ENCODE measurements at regions not wholly inside any gene's neighbourhood (a gene's known extent, or its start where the extent isn't known, plus 50 kb on each side); places are given as distances from the start of the nearest gene placed in this dataset.

DNA sequence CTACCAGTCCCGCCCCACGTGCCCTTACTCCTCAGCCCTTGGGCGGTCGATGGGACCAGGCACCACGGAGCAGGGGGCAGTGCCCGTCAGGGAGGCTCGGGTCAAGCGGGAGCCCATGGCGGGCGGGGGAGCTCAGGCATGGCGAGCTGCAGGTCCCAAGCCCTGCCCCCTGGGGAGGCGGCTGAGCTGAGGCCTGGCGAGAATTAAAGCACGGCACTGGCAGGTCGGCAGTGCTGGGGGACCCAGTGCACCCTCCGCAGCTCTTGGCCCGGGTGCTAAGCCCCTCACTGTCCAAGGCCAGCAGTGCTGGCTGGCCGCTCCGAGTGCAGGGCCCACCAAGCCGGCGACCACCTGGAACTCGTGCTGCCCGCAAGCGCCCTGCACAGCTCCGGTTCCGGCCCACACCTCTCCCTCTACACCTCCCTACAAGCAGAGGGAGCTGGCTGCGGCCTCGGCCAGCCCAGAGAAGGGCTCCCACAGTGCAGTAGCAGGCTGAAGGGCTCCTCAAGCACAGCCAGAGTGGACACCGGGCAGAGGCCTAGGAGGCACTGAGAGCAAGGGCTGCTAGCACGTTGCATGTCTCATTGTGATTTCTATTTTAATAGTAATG is 166.8 kb upstream of the FMN2 start:
- DNase-seq (ENCODE audit: low read depth in 3 of 3) = no peak

DNA sequence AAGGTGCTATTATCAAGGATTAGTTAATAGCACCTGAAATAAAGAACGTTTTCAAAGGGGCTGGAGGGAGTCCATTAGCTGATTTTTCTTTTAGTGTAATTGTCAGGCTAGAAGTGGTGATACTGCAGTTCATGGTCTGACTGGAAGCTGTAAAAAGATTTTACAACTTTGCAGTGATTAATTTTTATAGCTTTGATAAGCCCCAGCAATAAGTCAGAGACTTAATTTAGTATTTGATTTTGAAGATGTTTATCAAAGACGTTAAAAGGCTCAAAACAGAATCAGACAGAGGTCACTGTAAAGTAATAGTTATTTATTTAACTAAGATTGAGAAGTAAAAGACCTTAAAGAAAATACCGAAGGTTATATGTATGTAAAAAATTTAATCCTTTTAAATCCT is 165.5 kb upstream of the FMN2 start:
- no peak for DNase-seq (ENCODE audit: low read depth in 3 of 3)

DNA sequence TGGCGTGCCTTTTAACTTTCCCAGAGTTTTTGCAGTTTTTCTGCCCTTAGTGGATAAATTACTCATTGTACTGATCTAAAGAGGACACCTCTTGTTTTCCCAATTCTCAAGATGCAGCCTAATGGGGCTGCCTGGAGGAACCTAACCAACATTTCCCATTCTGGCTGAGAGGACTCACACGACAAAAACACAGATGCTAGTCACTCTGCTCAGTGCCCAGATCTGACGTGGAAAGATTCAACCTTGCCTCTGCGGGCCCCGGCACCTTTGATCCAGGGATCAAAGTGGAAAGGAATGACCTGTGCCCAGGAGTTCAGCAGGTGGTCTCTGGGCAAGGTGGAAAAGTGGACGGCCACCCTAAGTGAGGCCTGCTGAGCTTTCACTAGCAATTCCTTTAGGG is 162.4 kb upstream of the FMN2 start:
- DNase-seq (ENCODE audit: low read depth in 3 of 3) = no peak

DNA sequence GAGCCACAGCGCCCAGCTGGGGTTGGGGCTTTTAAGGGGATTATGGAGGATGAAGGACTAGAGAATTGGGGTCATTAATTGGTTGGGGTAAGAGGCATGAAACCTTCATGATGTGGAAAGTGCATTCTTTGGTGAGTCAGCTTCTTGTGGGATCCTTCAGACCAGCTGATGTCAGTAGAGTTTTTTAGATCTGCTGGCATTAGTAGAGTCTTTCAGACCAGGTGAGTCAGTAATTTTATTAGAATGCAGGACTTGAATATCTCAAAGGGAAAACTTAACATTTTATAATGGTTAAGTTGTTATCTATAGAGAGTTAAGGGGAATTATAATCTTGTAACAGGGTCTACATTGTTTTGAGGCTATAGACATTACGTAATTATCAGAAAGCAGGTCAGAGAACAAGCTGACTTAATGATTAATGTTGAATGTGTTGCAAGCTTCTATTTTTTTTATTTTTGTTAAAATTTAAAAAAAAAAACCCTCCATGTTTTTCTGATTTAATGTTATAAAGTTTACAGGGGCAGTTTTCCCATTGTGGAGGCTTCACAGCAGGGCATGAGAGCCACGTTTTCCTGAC is 160.9 kb upstream of the FMN2 start:
- no peak for DNase-seq (ENCODE audit: low read depth in 3 of 3)

DNA sequence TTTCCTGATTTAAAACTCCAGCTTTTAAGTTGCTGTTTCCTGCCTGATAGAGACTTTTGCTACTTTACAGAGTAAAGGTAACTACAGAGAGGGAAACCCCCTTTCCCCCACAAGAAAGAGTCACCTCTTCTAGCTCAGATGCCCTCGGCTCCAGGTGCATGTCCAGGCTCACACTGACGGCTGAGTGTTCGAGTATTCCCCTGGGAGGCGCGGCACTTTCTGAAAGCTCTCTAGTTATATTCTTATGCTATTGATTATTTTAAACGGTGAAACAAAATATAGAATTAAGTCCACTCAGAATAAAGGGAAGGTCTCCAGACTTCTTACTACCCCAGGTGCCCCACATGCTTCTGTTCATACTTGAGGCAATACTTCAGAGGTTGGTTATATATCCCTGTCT is 160.3 kb upstream of the FMN2 start:
- DNase-seq (ENCODE audit: low read depth in 3 of 3) = no peak

DNA sequence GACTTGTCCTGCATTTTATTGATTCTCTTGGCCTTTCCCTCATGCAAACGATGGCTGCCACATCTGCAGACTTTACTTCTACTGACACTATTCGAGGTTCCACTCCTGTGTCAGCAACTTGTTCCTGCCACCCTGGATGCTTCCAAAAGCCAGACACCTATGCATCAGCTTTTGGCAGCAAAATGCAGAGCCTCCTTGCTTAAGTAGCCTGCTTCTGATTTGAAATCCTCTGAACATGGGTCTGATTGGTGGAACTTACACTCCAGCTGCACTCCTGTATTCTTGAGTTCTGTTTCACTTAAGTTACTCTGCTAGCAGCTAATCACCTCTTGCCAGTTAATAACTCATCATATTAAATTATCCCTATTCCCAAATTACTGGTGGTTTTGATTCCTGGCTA is 152.1 kb upstream of the FMN2 start:
- DNase-seq (ENCODE audit: low read depth in 3 of 3) = no peak

DNA sequence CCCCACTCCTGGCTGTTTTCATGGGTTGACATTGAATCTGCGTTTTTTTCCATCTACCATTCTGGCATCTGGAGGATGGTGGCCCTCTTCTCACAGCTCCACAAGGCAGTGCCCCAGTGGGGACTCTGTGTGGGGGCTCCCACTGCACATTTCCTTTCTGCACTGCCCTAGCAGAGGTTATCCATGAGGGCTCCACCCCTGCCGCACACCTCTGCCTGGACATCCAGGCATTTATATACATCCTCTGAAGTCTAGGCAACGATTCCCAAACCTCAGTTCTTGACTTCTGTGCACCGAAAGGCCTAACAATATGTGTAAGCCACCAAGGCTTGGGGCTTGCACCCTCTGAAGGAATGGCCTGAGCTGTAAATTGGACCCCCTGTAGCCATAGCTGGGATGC is 147.9 kb upstream of the FMN2 start:
- DNase-seq (ENCODE audit: low read depth in 3 of 3) = no peak

DNA sequence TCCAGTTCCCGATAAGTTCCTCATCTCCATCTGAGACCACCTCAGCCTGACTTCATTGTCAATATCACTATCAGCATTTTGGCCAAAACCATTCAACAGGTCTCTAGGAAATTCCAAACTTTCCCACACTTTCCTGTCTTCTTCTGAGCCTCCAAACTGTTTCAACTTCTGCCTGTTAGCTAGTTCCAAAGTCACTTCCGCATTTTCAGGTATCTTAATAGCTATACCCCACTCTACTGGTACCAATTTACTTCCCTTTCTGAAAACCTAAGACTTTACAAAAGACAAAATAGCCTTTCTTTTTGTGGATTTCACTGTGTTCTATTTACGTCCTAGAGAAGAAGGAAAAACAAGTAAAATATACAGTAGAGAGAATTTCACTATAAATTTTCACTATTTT is 147.0 kb upstream of the FMN2 start:
- DNase-seq (ENCODE audit: low read depth in 3 of 3) = no peak

DNA sequence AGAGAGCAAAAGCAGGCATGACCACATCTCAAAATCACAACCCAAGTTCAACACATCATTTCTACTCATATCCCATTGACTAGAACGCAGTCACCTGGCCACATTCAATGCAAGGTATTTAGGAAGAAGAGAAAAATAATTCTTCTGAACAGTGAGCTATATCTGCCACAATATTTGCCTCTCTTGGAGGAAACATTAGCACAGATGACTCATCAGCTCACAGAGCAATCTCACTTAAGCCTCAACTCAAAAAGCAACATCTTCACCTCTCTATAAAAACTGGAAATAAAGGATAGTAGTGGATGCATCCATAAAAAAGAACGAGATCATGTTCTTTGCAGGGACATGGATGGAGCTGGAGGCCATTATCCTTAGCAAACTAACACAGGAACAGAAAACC is 143.9 kb upstream of the FMN2 start:
- DNase-seq (ENCODE audit: low read depth in 3 of 3) = no peak

DNA sequence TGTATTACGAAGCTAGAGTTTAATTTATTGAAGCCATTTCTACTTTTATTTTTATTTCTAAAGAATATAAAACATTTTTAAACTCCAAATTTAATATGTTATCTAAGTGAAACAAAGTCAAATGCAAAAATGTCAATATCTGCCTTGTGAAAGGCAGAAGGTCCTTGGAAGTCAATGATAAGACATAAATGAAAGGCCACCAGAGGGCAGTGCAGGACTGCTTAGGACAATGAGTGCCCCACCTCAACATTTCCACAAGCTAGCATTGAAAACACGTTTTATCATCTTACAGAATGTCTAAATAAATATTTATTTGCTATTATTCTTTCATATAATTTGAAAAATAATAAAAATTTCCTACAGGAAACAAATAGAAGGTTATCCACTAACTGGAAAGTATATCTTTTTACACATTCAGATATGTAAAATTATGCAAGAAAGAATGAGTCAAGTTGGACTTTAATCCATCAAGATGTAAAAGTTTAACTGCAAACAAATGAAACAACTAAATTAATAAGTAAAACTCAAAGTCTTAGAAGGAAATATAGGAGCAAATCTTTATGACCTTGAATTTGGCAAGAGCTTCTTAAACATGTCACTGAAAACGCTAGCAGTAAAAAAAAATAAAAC is 140.1 kb upstream of the FMN2 start:
- peak in 2 of 3 donors; percentile 36 to 40 for DNase-seq (ENCODE audit: low read depth in 3 of 3)

DNA sequence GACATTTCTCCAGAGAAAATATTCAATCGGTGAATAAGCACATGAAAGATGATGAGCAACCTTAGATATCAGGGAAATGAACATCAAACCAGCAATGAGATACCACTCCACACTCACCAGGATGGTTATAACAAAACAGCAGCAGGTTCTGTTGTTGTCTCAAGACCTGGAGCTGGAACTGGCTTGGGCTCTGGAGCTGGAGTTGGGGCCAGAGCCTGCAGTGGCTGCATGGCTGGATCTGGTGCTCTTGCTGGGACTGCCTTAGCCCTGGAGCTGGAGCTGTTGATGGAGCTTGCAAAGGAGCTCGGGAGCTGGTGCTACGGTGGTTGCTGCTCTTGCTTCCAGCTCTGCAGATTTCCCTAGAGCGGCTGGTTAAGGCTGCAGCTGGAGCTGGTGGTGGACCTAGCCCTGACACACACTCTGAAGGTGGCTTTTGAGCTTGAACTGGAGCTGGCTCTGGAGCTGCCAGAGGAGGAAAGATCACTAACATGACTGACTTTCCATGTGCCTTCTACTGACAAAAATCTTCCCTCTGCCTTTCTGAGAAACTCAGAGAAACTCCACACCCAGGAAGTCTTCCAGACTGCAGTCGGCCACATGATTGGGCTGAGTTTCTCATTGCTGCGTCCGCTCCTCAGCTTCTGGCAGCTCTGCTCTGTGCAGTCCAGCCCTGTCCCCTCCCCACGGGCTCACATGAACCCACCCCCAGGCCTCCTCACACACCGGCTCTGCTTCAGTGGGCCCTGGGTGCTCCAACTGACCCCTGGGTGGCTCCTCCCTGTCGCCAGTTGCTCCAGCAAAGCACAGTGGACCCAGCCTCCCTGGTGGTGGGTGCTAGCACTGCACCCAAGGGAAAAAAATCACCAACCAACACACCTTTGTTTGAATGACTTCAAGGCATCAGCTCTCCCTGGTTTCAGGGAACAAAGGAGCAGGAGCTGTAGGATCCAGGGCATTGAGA is 139.1 kb upstream of the FMN2 start:
- peak in 1 of 3 donors; percentile 1 for DNase-seq (ENCODE audit: low read depth in 3 of 3)

DNA sequence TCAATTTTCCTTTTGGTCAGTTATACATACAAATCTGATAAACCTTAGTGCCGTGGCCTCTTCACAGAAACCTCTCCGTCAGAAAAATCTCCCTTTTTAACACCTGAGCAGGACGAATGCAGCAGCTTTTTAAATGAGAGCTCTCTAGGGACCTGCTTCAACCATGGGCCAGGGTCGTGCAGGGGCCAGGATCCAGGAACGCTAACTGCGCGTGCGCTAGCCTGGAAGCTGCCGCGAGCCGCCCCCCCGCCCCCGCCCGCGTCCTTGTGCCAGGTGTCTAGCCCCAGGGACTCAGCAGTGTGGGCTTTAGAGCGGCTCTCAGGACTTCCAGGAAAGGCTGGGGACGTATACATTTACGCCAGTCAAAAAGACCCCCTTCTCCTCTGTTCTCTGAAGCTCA is 136.8 kb upstream of the FMN2 start:
- no peak for DNase-seq (ENCODE audit: low read depth in 3 of 3)

DNA sequence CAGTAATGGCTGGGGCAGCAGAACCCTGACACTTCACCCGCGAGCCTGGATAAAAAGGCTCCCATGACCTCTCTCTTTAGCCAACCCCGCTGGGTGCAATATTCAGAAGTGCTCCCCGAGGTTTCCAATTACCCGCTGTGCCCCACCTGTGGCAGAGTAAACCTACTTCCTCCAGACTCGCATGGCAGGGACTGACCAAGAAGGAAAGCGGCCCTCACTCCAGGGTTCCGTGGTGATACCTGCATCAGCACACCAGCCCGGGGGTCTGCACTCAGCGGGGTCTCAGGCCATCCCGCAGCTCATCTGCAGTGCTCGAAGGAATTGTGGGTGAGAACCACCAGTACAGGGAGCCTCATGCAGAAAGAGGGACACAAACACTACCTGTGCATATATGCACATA is 136.3 kb upstream of the FMN2 start:
- DNase-seq (ENCODE audit: low read depth in 3 of 3) = no peak

DNA sequence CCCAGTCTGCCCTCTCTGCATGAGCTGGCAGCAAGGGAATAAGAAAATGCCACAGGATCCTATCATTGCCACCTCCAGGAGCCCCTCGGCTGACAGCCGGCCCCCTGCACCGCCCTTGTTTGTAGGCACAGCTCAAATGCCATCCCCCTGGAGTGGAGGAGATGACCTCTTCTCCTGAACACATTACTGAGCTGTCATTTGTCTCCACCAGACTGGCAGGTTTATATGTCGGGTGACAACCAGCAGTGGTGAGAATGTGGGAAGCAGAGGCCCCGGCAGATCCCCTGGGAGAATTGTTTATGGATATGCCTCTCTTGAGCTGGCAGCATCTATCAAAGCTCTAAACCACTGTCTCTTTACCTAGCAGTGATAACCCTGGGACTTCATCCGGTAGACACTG is 135.4 kb upstream of the FMN2 start:
- no peak for DNase-seq (ENCODE audit: low read depth in 3 of 3)

DNA sequence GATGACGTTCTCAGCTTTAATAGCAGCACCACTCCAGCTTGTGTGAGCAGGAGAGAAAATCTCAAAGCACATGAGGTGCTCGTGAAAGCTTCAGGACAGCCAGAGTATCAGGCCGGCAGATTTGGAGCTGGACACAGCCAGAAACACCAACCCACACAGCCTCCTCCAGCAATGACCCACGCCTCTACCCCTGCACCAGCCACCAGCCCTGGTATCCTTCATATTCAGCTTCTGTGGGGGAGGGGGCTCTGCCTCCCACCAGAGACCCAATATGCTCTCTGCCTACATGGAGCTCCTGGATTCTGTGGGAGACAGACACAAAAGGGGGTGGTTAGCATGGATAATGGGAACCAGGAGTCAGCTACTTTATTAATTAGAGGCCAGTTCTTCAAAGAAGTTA is 133.6 kb upstream of the FMN2 start:
- no peak for DNase-seq (ENCODE audit: low read depth in 3 of 3)

DNA sequence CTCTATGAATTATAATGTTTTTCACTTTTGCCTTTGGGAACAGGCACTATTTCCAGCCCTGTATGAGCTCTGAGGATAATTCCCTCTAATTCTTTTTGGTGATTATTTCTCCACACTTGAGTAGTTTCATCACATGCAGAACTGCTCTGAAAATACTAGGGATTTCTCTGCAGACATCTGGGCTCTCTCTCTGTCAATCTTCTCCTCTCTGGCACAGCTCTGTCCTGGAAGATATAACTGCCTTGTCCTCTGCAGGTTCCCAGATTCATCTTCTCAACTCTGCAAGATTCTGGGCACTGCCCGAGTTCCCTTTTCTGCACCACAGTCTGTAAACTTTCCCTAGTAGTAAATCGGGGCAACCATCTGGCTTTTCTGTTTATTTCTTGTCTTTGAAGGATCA is 131.3 kb upstream of the FMN2 start:
- DNase-seq (ENCODE audit: low read depth in 3 of 3) = no peak

DNA sequence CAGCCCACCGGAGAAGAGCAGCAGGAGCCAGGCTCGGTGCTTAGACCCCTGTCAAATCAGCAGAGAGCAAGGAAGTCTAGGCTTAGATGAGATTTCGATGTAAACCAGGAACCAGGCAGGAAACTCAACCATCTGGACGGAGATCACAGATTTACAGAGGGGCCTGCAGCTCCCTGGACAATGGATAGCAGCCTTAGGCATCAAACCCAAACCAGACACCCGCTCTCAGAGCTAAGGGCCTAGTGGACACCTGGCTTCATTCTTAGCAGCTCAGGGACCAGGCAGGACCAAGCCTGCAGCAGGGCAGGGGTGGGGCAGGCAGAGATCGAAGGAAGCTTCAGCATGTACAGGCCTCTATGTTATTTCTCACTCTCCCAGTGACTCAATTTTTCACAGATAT is 127.8 kb upstream of the FMN2 start:
- DNase-seq (ENCODE audit: low read depth in 3 of 3) = no peak

DNA sequence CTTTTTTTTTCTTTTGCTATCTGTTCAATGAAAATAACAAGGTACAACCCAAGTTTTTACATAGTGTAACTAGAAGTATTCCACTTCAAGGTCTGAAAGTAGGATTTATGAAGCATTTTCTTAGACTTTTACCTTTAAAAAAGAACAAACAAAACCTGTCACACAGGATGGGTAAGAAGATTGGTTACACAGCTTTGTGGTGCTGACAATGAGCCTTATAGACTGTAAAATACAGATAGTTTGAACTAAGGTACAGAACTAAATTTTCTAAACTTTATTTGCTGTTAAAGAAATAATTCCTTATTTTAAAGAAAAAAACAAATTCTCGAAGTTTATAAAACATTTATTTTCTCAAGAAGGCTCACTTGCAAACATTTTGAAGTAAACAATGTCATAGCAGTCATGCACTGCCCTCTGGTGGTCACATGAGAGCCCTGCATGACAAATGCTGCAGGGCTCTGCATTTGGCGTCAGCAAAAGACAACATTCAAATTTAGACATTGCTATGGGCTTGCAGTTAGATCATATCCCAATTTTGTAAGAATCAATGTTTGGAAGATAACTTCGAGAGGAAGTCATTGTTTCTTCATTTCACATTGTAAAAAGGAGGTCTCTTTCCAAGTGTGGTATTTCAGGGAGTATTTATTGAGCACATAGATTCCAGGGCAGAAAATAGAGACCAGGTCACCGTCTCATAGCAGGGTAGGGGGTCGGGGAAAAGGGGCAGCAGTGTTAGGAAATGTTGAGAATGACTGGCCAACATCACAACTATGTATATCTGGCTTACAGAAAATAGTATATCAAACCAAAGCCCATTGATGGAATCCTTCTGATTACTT is 115.3 kb upstream of the FMN2 start:
- peak in 1 of 3 donors; percentile 21 for DNase-seq (ENCODE audit: low read depth in 3 of 3)

DNA sequence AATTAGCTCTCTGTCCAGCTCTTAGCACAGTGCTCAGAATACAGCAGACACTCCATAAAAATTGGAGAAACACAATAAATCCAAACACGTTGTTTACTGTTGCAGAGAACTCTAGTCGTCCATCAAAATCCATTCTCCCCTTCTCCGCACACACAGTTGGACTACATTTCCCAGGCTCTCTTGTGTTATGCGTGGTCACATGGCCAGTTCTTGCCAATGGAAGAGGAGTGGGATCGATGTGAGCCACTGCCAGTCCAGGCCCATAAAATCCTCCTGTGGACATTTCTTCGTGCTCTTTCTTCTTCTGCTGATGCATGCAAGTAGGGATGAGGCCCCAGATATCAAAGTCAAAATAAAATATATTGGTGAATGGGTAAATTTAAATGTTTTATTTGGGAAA is 114.3 kb upstream of the FMN2 start:
- DNase-seq (ENCODE audit: low read depth in 3 of 3) = no peak

DNA sequence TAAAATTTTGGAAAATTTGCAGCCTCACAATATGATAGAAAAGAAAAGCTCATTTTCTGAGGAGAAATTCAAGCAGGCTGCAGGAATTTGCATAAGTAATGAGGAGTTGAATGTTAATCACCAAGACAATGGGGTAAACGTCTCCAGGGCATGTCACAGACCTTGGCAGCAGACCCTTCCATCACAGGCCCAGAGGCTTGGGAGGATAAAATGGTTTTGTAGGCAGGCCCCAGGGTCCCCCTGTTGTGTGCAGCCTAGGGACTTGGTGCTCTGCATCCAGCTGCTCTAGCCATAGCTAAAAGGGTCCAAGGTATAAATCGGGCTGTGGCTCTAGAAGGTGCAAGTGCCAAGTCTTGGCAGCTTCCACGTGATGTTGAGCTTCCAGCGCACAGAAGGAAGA is 112.2 kb upstream of the FMN2 start:
- DNase-seq (ENCODE audit: low read depth in 3 of 3) = no peak

DNA sequence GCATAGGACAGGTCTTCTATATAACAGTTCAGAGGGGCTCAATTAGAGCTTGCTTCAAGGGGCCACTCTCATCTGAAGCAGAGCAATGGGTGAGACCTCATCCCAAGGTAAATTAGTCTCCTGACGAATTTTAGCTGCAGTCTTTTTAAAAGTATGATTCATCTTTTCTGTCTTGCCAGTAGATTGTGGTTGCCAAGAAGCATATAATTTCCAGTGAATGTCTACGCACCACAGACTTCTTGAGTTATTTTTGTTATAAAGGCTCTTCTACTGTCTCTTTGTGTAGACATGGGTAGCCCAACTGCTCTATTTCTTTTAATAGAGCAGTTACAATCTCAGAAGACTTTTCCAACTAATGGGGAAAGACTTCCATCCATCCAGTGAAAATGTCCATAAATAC is 108.9 kb upstream of the FMN2 start:
- no peak for DNase-seq (ENCODE audit: low read depth in 3 of 3)

DNA sequence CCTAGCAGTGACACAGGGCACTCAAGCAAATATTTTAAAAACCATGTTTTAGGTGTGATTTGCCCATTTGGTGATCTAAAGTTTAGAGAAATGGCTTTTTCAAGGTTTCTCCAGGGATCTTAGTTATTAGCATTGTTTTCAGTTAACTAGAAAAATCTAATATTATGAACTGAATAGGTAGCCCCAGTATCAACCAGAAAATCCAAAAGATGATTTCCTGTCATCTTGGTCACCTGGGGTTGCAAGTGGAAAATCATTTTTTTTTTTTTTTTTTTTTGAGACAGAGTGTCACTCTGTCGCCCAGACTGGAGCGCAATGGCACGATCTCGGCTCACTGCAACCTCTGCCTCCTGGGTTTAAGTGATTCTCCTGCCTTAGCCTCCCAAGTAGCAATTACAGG is 106.6 kb upstream of the FMN2 start:
- DNase-seq (ENCODE audit: low read depth in 3 of 3) = no peak

Data from stimulated activated CD4-positive, alpha-beta T cell treated with anti-CD3 and anti-CD28 coated beads, TNF-alpha, amount 100 ng/mL, for 48 hours (primary cell).